HG02763 (cell line): ENCODE measurements at regions not wholly inside any gene's neighbourhood (a gene's known extent, or its start where the extent isn't known, plus 50 kb on each side); places are given as distances from the start of the nearest gene placed in this dataset.

Experiments used
- ATAC-seq: cut with Tn5 transposase; IDR thresholded peaks from one replicate; pipeline ENCODE4 v1.9.1; 2021; ENCODE audit warnings: mild to moderate bottlenecking, moderate library complexity; ENCODE audit not compliant: unreplicated experiment

GRCh38 chr10:3435671-3436070, 263.1 kb upstream of the PITRM1 start:
- ATAC-seq = no peak

- ATAC-seq = no peak
Observed at GRCh38 chr10:3433988-3434387, 261.4 kb upstream of the PITRM1 start.

GRCh38 chr10:3433131-3433530, 260.5 kb upstream of the PITRM1 start:
- ATAC-seq = no peak

GRCh38 chr10:3432081-3432825, 259.7 kb upstream of the PITRM1 start:
- no peak for ATAC-seq

GRCh38 chr10:3430501-3430900, 257.9 kb upstream of the PITRM1 start:
- ATAC-seq = no peak

- no peak for ATAC-seq
Observed at GRCh38 chr10:3429676-3430075, 257.1 kb upstream of the PITRM1 start.

- ATAC-seq = no peak
Observed at GRCh38 chr10:3428826-3429225, 256.2 kb upstream of the PITRM1 start.

GRCh38 chr10:3427950-3428354, 255.4 kb upstream of the PITRM1 start:
- no peak for ATAC-seq

- no peak for ATAC-seq
Observed at GRCh38 chr10:3427347-3427746, 254.8 kb upstream of the PITRM1 start.

- no peak for ATAC-seq
Observed at GRCh38 chr10:3426190-3426845, 253.7 kb upstream of the PITRM1 start.

- no peak for ATAC-seq
Observed at GRCh38 chr10:3425716-3426115, 253.1 kb upstream of the PITRM1 start.

GRCh38 chr10:3425261-3425660, 252.7 kb upstream of the PITRM1 start:
- no peak for ATAC-seq

GRCh38 chr10:3424111-3424851, 251.7 kb upstream of the PITRM1 start:
- no peak for ATAC-seq

- no peak for ATAC-seq
Observed at GRCh38 chr10:3423384-3423783, 250.8 kb upstream of the PITRM1 start.

- no peak for ATAC-seq
Observed at GRCh38 chr10:3422282-3422681, 249.7 kb upstream of the PITRM1 start.

- no peak for ATAC-seq
Observed at GRCh38 chr10:3421537-3422257, 249.1 kb upstream of the PITRM1 start.

GRCh38 chr10:3420527-3421469, 248.2 kb upstream of the PITRM1 start:
- no peak for ATAC-seq

- ATAC-seq = no peak
Observed at GRCh38 chr10:3419719-3420495, 247.3 kb upstream of the PITRM1 start.

GRCh38 chr10:3418926-3419325, 246.3 kb upstream of the PITRM1 start:
- ATAC-seq = no peak
